NCI-H82 (cell line): ENCODE measurements at regions not wholly inside any gene's neighbourhood (a gene's known extent, or its start where the extent isn't known, plus 50 kb on each side); places are given as distances from the start of the nearest gene placed in this dataset.

Source experiments
- DNase-seq: peaks from one replicate; lab custom pipeline; 2025; lab: John Stamatoyannopoulos, UW

DNA sequence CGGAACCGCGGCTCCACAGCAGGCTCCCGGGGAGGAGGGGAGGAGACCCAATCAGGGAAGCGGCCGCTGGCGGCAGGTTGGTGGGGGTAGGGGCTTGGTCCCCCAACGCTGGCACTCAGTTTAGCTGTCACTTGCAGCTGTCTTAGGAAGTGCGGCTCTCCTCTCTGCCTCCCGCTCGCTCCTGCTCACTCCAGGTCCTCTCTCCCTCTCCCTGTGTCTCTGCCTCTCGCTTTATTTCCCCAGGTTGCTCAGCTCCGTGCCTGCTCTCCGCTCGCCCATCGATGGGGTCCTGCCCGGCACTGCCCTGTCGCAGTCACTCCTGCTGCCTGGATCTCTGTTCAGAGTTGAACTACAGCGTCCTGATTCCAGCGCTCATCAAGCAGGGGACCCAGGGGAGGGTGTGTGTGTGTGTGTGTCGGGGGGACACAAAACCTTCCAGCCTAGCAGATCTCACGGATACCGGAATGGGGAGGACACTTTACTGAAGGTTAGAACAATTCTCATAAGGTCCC is 145.6 kb downstream of the ENGASE start:
- DNase-seq: peak; percentile 35

DNA sequence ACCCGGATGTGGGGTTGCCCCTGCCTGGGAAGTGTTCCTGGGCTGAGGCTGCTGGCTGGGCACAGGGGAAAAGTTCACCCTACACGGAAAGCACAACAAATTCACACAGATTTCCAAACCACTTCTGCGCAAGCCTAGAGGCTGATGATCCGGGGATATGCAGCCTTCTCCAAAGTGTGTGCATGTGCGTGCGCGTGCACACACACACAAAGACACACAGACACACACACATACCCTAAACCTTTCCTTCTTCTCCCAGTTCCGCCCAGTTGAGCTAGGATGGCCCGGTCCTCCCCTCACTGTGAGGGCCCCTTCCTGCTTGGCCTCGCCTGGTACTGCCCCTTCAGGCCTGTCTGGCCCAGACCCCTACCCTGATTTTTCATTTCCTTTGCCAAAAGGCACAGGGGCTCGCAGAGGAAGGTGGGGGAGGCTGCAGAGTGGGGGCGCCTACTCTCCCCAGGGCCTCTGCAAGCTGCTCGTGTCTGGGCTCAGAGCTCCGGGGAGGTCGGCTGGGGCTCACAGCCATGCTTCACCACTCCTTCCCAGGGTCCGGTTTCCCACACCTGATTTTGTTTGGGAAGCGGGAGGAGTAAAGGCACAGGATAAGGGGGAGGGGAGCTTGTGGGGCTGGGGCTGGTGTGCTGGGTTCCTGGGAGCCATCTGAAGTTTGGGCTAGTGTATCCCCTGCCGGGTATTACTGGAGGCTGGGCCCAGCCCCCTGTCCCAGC is 144.7 kb downstream of the ENGASE start:
- peak; percentile 33 for DNase-seq

GRCh38 chr17:79218825-79219200 is 144.2 kb downstream of the ENGASE start:
- no peak for DNase-seq

DNA sequence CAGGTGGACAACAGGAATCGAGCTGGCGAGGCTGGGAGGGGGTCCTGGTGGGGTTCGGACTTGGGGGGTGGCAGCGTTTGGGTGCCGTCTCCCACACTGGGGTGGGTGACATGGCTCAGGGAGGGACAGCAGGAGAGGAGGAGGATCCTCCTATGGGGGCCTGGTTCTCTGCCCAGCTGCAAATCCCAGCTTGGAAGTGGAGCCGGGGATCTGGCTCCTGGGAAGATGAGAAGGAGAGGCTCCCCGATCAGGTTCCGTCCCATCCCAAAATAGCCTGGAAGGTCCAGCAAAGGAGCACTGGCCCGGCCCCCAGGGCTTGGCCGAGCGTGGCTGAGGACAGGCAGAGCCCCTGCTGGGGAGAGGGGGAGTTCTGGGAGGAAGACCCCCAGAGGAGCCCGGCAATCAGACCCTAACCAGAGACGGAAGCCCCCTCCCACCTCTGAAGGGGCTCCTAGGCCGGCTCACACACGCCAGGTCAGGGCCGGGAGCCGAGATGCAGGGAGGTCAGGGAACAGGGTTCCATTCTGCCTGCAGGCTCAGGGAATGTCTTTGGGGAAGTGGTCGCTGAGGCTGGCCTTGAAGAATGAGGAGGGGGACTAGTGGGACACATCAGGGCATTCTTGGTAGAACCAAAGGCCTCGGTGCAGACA is 143.7 kb downstream of the ENGASE start:
- DNase-seq: peak; percentile 43

- DNase-seq: peak; percentile 96
Observed at GRCh38 chr17:79217473-79218135, 143.0 kb downstream of the ENGASE start.

- DNase-seq: no peak
Observed at GRCh38 chr17:79216826-79217225, 142.2 kb downstream of the ENGASE start.

DNA sequence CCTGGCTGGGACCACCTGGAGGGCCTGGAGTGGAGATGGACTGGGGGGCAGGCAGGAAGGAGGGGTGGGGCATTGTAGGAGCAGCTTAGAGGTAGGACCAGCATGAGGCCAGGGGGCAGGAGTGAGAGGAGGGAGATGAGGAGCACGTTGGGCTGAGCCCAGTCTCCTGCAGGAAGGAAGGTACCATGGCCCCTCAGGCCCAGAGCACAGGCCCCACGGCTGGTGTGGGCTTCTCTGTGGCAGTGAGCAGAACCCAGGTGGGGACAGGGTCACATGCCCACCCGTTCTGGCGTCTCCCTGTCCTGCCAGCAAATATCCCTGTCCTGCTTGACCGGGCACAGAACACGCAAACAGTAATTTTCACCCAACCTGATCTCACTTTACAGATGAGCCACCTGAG is 141.8 kb downstream of the ENGASE start:
- DNase-seq: no peak

DNA sequence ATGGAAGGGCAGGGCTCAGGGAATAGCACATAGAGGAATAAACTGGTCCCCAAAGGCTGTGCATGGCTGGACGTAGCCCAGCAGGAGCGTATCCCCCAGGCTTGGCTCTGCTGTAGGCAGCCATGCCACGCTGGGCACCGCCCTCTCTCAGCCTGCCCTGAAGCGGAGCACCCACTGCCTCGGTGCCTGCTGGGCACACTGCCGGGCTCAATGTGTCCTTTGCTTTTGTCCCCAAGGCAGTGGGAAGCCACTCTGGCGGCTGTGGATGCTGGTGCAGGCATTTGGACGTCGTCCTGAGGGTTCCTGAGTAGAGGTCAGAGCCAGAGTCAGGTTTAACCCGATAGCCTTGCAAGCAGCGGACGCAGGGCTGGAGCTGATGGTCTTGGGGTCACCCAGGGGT is 141.0 kb downstream of the ENGASE start:
- DNase-seq: no peak

GRCh38 chr17:79214940-79215604 is 140.4 kb downstream of the ENGASE start:
- DNase-seq: peak; percentile 87

- peak; percentile 65 for DNase-seq
Observed at GRCh38 chr17:79214459-79214858, 139.8 kb downstream of the ENGASE start.

GRCh38 chr17:79213305-79213704 is 138.7 kb downstream of the ENGASE start:
- peak; percentile 54 for DNase-seq

DNA sequence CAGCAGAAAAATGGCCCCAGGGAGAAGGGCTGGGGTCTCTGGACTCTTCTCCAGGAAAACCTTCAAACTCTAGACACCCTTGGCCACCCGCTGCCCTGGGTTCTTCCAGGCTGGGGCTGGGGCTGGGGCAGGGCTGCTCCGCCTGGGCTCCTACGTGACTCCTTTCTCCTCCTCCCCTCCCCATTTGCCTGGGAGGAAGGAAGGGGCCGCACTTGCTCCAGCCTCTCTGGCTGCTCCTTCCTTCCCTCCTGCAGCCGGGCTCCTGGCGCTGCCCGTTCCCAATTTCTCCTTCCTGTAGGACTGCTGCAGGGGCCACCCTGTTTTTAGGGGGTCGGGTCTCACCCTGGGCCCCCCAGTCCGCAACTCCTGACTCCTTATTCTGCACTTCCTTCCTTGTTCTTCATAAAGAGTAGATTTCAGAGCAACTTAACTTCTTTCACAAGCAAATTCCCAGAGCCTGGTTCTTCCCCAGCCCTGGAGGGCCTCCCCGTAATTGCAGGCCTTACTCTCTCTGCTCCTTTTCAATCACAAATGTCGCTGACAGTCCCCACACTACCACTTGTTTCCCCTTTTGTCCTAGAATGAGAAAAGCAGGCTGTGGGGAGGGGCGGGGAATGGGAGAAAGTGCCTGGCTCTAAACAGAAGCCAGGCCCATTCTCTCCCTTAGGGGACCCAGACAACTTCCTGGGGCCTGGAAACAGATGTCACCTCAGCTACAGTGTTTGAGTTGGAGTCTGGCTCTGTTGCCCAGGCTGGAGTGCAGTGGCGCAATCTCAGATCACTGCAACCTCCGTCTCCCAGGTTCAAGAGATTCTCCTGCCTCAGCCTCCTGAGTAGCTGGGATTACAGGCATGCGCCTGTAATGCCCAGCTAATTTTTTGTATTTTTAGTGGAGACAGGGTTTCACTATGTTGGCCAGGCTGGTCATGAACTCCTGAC is 137.8 kb downstream of the ENGASE start:
- DNase-seq: no peak

DNA sequence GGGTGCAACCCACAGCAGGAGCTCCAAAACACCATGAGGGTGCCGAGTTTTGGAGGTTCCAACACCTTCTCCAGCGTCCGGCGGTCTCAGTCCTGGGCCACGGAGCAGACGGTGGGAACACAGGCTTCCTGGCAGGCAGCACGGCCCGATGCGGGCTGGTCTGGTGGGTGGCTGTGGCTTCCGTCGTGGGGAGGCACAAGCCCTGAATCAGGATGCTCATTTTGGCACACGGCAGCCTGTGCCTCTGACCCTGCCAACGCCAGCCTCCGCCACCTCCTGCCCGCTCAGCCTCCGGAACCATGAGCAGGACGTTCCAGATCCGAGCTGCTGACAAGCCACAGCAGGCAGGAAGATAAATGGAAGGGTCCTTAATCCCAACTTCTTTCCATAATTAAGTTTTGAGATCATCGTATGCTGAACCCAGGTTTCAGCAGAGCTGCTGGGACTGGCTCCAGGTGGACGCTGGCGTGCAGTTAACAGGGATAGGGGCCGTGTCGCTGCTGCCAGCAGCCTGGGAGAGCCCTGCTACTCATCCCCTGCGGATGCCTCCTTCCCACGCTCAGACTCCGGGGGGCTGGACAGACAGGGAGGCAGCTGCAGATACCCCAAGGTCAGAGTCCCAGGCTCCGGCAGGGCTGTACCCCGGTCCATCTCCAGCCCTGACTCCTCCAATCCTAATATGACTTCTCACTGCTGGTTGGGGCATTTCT is 136.6 kb downstream of the ENGASE start:
- DNase-seq: peak; percentile 82

DNA sequence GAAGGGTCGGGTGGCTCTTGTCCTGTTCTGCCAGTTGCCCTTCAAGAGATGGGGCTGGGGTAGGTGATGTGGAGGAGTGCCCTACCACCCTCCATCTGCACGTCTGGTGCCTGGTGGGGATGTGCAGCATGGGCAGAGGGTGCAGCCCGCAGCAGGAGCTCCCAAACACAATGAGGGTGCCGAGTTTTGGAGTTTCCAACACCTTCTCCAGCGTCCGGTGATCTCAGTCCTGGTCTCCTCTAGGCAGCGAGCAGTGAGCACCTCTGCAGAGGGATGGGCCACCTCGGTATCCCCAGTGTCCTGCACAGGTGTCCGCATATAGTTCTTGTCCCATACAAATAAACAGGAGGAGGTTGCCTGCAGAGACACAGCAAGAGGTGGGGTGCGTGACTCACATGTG is 136.0 kb downstream of the ENGASE start:
- DNase-seq: no peak

DNA sequence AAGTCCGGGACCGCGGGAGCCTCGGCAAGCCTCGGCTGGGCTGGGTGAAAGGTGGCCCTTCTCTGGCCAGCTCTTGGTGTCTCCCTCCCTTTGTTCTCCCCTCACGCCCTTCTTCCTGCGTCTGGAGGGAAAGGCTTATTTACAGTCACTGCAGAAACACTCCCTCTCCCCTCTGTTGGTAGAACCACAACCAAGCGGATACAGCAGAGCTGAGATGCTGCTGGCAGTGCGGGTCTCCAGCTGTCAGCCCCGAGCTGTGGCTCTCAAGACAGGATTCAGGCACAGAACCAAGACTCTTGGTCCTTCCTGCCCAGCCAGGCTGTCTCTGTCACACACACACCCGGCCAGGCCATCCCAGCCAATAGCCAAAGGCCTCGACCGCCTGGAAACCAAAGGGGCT is 133.3 kb downstream of the ENGASE start:
- peak; percentile 52 for DNase-seq

DNA sequence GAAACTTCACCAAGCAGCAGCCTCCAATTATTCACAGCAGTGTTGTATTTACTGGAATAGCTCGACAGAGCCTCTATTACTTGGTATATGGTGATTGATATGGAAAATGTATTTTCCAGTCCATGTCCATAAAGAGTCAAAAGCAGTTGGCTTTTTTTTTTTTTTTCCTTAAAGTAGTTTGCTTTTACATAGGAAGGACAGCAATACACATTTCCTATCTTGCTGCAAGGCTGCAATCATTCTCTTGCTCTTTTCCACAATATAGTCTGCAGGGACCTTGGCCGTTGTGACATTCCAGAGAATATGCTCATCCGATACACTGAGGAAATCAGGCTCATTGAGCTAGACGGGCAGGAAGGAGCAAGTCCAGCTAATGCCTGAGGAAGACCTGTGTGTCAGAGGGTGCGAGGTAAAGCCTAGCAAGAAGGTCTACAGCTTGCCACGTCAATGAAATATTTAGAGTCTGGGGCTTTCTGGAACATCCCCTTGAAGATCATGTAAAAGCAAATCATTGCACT is 131.1 kb downstream of the ENGASE start:
- no peak for DNase-seq

GRCh38 chr17:79204261-79204660 is 129.6 kb downstream of the ENGASE start:
- DNase-seq: no peak

DNA sequence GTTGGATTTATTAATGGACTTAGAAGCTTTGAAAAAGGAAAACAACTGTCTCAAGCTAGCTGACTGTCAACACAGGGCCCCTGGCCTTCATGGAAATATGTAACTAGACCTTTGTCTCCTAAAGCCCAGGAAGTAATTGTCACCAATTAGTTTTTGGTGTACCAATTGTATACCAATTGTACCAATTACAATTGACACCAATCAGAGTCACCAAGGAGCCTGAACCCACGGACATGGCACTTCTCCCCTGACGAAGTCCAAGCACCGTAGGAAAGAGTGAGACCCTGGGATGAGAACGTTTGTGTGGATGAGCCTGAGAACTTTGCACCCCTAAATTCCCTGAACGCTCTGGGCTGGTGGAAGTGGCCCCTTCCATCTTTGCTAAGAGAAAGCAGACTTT is 129.0 kb downstream of the ENGASE start:
- no peak for DNase-seq

GRCh38 chr17:79203016-79203415 is 128.4 kb downstream of the ENGASE start:
- peak; percentile 81 for DNase-seq

DNA sequence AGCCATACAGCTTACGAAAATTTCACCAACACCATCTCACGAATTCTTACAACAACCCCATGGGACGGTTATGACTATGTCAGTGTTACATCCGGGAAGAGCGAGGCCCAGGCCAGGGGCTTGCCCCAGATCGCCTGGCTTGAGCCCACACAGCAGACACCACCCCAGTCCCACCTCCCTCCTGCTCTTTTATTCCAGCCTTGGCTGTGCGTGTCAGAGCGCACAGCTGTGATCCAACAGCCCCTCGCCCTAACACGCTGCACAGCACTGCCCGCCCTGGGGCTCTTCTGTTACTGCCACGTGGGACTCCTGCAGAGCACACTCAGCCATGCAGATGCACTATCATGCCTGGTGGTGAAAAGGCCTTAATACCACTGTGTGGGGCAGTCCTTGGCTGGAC is 127.9 kb downstream of the ENGASE start:
- DNase-seq: peak; percentile 34
